Activated CD8-positive, alpha-beta memory T cell treated with anti-CD3 and anti-CD28 coated beads for 1 hour (primary cell): ENCODE measurements at regions not wholly inside any gene's neighbourhood (a gene's known extent, or its start where the extent isn't known, plus 50 kb on each side); places are given as distances from the start of the nearest gene placed in this dataset.

Source experiments
- DNase-seq, 2 donors: peaks; one replicate each; pipeline ENCODE4 v3.0.0-alpha.2; 2020; ENCODE audit warnings: low read depth in 1 of 2; ENCODE audit errors: extremely low read depth in 1 of 2

DNA sequence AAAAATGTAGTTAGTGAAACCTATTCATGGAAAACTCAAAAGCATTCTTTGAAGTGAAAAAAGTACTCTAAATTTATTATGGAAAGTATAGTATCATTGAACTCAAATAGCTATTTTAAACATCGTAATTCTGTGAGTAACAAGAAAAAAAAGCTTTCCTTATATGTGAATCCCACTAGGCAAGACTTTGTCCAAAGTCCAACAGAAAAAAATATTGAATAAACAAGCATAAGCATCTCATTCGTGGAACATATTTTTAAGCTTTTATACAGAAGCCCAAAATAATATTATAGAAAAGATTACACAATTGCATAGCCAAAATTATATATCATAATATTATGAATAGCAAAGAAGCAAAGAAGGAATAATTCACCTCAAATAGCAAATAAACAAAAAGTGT is 79.4 kb upstream of the IFNE start:
- DNase-seq = no peak

DNA sequence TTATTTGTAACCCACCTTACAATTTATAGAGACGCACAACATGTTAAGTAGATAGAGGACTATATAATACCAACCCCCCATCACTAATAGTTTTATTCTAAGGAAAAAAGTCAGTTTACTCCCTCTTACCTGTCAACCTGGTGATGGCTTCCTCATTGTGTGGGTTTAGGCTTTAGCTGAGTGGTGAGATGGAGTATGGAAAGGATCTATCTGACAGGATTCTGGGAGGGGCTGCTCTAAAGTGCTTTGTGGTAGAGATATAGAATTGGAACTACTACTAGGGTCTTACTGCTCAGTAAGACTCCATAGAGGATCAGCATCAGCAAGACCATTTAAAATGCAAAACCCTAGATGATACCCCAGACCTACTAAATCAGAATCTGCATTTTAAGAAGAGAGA is 82.1 kb upstream of the IFNE start:
- no peak for DNase-seq

DNA sequence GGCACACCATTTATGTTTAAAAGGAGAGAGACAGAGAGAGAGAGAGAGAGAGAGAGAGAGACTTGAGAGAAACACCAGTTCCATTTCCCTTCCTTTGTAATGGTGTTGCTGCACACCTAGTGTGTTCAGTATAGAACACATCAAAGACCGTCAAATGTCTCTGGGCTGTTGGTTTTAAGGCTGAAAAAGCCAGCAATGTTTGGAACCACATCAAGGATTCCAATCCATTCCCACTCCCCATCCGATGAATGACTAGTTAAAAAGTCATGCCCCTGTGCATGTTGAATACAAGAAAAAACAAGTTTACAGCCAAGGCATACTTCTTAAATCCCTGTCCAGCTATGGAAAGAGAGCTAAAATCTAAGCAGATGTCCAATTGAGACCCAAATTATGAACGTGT is 83.0 kb upstream of the IFNE start:
- no peak for DNase-seq

DNA sequence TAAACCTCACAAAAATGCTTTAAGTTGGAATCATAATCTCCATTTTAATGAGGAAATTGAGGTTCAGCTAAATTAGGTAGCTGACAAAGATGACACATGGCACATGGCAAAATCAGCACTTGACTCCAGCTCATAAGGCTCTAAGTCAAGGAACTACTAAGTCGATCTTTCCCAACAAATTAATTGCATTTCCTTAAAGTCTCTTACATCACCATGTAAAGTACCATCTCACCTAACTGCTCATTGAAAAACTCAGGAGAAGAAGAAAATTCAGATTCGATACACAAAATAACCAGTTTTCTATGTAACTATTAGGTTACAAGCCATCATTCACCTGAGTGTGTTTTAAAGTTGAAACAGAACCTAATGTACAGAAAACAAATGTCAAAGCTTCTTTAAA is 85.8 kb upstream of the IFNE start:
- no peak for DNase-seq

DNA sequence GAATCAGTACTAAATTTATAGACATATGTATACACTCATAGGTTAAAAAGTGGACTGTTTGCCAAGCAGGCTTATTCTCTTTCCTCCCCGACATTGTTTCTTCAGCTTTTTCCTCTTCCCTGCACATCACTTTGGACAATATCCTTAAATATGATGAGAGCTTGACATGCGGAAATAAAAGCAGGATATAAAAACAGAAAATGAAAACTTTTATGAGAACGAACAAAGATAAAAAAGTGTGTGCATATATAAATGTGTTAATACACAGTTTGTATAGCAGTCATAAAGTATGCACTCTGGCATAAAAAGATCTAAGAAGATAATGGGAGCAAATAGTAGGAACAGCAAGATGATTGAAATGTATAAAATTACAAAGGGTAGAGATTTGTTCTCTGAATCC is 86.4 kb upstream of the IFNE start:
- DNase-seq = no peak

DNA sequence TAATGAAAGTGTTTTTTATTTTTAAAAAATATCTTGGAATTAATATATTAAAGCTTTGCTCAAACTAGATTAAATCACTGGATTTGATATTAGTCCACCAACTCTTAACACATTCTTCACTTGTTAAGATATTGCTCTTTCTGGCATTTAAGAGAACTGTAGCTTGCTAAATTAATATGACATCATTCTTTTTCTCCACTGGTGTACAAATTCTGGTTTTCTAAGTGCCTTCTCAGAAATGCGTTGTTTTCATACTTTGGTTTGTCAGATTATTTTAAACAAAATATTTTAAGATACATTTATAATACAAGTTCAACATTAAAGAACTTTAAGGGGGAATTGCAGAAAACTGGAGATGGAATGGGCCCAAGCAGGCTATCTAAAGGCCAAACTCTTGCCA is 87.6 kb upstream of the IFNE start:
- no peak for DNase-seq

DNA sequence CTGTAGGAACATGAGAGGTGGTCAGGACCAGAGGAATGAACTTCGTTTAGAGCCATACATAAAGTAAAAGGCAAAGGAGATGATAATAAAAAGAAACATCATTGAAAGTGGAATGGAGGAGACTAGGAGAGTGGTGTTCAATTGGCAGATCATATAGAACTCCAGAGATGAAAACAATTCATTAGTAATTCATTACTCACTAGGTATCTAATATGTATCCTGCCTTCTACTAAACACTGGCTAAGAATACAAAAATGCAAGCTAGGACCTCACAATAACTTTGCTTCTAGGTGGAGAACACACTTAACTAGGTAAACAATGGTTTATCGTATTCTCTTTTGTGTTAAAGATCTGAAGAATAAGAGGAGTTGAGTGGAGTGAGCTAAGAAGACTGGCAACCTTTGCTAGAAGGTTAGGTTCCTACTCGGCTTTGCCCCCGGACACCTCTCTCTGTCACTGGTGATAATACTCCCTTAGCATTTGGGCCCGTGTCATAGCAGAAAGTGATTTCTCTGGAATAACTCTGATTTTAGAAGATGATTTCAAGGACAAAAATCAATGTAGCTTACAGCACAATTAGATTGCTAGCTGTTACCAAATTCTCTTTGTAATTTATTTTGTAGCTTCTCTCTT is 88.6 kb upstream of the IFNE start:
- DNase-seq = no peak

DNA sequence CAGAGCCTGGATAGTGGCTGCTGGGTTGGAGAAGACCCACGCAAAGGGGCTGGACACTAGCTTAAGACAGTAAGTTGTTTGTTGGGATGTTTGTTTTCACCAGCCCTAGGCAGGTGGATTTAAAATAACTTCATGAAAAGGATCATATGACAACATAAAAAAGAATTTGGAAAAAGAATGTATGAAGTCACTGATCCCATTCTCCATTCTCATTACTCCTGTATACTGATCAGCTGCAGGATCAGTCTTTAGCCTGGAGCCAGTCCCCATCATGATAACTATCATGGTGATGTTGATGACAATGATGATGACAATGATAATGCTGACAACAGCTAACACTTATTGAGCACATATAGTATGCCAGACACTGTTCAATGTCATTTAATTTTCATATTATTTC is 92.1 kb upstream of the IFNE start:
- DNase-seq = no peak

DNA sequence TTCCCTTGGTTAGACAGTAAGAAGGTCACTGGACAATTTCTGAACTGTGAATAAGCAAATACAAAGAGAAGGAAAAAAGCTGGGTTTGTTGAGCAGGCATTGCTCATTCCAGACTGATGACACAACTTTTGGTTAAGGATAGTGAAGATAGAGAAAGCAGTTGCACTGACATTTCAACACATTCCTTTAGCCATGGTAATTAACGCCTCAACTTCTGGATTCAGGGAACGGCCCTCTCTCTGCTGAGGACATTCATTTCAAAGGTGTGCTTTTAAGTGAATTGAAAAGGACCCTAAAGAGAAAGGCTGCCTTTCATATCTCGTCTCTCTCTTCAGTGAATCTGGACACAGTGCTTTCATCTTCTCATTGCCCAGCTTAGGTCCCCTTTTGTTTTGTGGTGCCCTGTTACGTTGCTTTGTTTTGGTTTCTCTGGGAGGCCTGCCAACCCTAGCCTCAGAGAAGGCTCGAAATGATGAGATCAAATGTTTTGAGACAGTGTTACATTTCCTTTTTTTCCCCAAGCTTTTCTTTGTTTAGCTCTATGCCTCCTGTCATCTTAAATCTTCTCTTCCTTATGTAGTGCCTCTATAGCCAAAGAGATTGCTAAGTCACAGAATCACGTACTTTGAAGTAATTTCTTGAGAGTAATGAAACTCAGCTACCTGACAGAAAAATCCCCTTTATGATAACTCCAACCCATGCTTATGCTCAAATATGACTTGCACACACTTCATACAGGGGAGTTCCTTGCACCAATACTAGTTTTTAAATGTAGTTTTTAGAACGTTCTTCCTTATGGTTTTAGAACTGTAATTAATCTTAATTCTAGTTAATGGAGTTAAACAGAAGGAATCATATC is 94.4 kb upstream of the IFNE start:
- DNase-seq = no peak

DNA sequence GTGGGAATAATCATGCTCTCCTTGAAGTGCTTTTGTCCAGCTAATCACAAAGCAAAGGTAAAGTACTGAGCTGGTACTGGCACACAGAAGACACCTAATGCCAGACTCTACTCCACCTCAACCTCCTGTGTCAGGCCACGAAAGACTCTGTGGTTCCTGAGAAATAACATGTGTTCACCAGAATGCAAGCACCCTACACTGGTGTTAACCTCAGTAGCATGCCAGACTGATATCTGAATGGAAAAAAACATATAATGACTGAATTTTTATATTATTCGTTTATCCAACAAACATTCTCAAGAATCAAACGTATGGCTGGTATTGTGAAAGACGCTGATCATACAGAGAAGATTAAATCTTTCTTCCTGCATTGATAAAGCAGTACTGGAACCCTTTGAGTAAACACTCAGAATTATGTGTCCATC is 97.1 kb upstream of the IFNE start:
- DNase-seq = no peak

DNA sequence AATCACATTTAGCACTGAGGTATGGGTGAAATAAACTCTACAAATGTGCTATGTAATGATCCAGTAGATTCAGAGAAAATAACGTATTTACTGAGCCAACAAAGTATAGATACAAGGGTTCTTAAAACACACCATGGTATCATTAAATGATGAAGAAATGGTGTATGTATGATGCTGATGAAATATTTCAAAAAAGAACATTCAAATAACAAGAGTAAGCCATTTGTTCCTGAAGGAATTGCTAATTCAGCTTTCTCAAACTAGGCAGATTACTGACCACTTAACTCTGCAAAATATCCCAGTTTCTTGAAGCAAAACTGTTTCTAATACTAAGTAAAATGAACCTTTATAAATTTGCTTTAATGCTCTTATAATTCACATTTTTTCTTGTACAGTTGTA is 97.6 kb upstream of the IFNE start:
- no peak for DNase-seq

DNA sequence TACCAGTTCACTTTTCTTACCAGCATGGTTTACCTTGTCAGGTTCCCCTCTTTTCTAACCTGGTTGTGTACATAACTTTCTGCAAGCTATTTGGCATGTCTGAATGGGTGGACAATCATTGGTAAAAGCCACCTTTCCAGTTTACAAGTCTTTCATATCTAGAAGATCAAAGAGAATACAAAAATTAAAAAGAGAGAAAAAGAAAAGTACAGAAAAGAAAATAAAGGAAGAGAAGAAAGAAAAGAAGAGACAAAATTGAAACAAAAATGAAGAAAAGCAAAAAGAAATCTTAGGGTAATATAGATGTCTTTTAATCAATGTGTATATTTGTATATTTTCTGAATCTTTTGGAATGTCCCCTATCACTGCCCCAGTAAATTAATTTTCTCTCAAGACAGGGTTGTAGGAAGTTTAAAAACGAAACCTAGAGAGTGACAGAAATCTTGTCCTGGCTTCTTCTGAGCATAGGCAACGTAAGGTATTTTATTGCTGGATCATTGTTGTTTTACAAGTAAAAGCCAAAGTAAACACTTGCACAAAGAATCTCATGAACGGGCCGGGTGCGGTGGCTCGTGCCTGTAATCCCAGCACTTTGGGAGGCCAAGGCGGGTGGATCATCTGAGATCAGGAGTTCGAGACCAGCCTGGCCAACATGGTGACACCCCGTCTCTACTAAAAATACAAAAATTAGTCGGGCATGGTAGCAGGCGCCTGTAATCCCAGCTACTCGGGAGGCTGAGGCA is 98.7 kb upstream of the IFNE start:
- no peak for DNase-seq

DNA sequence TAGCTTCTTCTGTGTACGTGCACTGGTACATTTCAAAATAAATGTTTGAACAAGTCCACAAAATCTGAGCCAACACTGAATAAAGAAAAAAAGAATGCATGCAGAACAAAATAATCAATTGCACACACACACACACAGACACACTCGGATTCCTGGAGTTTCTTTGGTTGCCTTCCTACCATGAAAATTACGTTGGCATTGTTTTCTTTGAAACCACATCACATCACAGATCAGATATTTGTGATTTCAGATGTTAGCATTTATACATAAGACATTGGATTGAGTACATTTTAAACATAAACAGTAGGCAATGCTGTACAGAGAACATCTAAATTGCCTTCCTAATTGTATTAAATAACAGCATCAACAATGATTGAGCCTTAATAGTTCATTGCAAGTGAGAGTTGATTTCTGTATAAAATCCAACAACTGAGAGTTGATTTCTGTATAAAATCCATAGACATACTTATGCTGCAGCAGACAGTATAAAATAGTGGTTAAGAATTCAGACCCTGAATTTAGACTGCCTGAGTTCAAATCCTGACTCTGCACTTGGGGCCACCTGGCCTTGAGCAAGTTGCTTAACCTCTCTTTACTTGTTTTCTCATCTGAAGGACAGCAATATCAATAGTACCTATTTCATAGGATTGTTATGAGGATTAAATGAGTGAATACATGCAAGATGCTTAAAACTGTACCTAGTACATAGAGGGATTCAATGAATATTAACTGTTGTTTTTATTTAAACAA is 101.7 kb upstream of the IFNE start:
- DNase-seq = no peak

DNA sequence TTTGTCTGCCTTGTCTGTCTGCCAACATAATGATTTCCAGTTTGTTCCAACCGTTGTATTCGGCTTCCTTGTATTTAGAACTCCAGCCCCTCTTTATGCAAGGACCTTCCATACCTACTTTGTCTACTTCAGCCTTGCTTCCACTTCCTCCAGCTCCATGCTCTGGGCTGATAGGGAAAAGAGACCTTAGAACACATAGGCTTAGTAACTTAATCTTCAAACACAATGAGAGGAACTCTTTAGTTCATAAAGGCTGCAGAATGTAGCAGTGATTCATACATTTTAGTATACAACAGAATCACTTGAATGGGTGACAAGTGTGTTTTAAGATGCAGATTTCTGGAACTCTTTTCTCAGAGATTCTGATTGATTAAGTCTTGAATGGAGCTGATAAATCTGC is 102.8 kb upstream of the IFNE start:
- no peak for DNase-seq

DNA sequence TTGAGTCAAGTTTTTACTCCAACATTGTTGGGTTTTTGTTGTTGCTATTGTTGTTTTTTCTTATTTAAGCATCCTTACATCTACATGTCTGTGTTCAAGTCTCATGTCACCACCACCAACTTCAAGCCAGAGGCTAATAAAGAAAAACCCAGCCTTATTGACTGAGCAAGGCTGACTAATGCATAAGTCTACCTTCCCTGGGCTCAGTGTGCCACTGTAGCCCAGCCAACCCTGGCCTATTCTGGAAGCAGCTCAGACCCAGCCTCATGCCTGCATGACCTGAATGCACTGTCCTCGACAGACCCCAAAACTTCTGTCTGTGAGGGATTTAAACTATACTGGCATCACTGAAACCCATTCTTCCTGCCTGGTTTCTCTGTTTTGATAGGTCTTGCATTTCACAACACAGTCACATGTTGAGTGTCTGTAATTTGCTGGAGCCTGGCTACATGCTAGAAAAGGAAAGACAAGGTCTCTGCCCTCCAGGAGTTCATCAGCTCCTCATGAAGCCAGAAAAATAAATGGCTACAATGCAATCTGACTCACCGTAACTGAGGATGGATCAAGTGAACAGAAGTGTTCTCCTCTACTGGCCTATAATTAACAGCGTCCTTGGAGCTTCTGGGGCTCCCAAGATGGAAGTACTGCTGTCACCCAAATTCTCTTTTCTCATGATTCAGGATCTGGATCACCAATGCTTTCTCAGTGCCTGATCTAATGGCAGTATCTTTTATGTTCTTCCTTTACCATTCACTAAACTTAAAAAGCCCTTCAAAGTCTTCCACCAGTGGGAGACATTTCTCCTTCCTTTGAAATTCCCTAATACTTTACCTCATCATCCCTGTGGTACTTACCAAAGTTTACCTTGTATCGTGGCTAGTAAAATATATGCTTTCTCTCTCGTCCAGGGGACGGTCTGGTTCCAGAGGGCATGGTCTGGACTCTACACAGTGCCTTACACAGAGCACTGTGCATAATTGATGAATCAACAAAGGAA is 103.9 kb upstream of the IFNE start:
- no peak for DNase-seq

DNA sequence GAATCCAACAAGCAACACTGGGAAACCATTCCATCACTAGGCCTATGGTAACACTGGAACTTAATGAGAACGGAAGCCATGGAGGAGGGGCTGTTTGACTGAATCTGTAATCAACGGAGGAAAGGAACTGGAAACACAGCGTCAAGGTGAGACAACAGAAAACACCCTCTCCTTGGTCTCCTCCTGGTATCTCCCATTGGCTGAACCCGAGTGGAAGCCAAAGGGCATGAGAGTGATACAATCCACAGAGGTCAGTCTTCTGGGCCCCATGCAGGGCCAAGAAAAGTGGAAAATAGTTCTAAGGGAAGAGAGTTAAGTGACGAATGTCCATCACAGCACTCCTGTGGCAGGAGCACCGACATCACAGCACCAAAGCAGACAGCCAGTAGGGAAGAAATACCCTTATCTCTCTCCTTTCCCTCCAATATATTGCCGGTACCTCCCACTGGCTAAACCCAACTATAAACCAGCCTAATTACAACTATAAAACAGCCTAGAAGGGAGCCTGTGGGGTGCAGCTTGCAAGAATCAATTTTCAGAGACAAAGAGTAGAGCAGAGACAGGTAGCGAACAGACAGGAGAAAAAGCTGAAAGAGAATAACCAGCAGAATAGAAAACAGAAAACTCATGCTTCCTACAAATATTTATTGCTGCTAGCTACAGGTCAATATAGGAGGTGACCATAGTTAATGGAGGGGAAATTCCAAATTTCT is 107.4 kb upstream of the IFNE start:
- DNase-seq = no peak

DNA sequence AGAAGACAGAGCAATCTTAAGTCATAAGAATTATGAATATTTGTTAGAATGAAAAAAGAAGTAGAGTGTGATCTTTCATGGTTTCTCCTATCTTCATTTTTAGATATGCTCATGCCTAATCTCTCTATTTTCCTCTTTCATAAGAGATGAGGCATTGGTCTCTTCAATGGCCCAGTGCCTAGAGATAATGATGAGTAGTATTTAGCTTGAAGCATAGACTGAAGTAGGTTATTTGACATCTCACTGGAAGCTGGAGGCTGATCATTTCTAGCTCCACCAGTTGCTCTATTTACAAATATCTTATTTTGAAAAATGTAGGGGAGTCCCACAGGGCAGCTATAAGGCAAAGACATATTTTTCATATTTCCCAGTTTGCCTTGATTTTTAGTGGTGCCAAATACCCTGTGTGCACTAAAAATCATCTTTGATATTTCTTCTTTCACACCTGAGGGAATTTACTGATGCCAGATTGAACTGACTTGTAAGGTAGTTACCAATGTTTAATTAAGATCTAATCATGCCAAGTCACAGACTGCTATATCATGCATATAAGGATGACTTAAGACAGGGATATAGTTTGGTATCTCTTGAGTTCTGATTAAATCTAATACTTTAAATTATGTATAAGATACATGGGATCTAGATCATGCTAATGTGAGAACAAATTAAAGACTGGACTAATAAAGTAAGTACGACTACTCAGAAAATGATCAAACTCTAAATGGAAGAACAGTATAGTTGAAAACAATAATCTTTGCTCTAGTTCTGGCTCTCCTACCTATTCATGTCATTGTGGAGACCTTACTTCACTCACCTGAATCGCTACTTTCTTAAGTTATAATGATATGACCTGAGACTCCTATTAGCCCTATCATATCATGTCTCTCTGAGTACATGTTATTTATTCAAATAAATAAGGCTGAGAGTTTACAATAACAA is 108.2 kb upstream of the IFNE start:
- DNase-seq = no peak
